HG03439 (cell line): ENCODE measurements at regions not wholly inside any gene's neighbourhood (a gene's known extent, or its start where the extent isn't known, plus 50 kb on each side); places are given as distances from the start of the nearest gene placed in this dataset.

ENCODE experiments used
- ATAC-seq: cut with Tn5 transposase; IDR thresholded peaks from one replicate; pipeline ENCODE4 v1.9.1; 2021; ENCODE audit warnings: mild to moderate bottlenecking, moderate library complexity; ENCODE audit not compliant: unreplicated experiment

DNA sequence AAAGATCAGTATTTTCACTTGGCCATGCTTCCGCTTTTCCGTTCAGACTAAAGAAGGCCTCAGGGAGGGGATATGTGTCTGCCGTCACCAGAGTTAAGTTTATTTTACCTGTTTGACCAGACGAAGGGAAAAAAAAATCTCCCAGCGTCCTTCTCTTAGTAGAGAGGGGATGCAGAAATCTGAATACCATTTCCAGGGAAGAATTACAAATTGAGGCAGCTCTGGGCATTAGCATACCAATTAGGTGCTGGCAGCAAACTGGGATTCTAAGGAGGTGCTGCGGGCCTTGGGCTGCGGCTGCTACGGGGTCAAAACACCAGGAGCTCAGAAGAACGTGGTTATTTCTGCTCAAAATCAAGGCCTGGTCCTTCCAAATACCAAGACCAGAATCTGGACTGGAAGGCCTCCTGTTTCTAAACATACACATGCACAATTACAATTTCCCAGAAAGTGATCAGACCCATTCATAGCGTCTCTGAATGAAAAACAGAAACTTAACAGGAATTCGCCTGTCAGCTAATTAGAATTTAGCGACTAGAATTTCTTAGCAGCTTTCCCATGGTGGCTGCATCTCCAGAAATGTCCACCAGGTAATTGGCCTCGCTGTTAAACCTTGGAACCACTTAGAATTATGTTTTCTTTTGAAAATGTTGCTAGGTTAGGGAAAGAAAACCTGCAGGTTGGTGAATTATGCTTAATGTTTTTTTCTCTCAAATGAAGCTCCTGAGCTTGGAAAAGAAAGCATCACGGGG, 617.0 kb downstream of the VRK1 start:
- no peak for ATAC-seq

DNA sequence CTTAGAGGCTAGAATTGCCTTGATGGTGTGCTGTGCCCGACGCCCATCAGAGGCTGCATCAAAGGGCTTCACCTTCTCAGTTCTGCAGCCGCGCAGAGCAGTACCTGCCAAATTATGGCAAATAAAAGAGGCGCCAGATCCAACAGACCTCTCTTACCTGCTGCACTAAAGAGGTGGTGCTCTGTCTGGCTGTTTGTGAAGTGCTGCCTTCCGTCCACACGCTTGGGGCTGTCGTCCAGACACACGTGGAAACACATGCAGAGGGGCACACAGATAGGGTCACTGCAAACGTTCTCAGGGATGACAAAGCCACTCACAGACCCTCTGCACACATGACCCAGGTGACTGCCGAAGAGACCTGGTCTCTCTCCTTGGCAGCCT, 617.5 kb downstream of the VRK1 start:
- ATAC-seq: no peak

DNA sequence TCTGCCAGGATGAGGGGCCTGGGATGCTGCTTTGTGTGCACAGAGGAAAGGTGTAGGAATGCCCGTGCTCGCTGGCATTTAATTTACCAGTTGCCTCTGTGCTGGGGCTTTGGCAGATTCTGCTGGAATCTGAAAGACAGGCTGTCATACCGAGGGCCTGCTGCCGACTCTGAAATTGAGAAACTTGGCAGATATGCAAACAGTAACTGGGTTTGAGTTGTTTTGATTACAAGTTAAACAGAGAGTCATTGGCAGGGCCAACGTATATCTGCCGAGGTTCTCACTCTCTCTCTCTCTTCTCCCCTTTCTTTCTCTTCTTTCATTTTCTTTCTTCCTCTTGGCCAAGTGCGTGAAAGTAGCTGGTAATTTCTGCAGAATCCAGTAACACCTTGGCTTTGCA, 618.7 kb downstream of the VRK1 start:
- ATAC-seq: no peak

DNA sequence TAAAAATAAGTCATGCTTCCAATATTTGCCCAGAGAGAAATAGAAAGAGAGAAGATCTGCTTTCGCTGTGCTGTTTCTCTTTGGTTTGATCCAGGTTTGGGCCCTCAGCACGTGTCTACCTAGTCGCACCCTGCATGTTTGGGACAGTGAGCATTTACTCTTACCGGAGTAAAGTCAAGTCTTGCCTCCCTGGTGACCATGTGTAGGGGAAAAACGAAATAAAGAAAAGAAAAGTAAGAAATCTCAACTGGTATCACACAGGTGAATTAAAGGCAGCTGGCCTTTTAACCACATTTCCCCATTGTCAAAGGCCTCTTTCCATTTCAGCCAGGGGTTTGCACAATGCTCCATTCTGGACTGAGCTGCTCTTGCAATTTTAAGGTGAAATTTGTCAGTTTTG, 619.4 kb downstream of the VRK1 start:
- no peak for ATAC-seq

DNA sequence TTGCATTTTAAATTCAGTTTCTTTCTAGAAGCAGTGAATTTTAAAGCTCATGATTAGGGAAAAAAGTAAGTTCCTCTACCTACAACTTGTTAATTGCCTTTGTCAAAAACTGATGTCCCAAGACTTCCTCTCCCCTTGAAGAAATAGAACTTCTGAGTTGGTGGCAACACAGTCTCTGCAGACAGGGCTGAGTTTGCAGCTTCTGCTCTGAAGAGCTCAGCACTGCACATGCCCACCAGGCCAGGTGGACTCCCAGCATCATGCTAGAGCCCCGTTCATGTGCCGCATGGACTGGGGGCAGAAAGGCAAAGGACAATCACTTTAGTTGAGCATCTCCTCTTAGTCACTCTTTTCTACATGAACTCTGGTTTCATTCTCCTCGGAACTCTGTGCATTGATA, 620.1 kb downstream of the VRK1 start:
- no peak for ATAC-seq

DNA sequence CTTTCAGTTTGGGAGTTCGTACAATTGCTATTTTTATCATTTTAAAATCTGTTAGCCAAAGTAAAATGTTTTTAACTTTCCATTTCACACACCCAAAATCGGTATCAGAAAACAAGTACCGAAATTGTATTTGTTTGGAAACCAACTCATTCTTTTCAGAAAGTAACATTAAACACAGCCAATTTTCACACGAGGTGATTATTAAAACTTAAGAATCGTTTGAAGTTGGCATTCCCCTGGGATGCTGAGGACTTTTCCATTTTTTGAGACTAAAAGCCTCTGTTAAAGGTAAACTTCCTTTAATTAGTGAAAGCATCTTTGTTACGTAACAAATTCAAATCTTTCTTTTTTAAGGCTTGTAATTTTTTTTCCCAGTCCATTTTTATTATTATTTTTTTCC, 623.0 kb downstream of the VRK1 start:
- ATAC-seq: no peak

DNA sequence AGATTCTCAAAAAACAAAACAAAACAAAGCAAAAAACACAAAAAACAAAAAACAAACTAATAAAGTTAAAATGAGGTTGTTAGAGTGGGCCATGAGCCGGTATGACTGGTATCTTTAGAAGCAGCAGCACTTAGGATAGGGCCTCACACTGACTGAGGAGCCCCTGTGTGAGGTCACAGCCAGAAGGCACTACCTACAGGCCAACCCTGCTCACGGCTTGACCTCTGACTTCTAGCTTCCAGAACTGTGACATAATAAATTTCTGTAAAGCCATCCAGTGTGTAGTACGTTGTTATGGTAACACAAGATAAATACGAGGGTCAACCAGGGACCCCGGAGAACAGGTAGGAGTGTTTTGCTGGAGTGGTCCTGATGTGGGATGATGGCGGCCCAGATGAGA, 629.6 kb downstream of the VRK1 start:
- no peak for ATAC-seq

DNA sequence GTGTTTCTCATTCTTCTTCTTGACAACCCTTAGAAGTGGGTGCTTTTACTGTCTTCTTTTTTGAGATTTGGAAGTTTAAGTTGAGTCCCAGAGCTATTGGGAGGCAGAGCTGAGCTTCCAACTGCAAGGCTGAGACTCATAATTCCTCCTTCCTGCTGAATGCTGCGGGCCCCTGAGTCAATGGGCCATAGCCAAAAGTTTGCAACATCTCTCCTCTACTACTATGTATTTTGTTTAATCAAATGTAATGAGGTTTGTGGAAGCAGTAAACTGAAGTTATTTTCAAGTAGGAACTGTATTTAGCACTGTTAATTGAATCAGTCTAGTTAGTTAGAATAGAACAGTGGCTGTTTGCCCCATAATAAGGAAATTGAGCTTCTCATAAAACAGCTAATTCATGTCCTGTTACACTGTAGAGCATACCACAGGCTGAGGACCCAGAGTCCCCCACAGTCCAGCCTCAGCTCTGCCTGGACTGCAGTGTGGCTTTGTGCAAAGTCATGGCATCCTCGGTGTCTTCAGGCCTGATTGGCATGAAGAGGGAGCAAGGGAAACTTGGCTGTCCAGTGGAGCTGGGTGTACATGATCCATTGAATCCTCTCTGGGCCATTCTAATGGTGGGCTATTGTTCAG, 631.7 kb downstream of the VRK1 start:
- ATAC-seq: no peak

DNA sequence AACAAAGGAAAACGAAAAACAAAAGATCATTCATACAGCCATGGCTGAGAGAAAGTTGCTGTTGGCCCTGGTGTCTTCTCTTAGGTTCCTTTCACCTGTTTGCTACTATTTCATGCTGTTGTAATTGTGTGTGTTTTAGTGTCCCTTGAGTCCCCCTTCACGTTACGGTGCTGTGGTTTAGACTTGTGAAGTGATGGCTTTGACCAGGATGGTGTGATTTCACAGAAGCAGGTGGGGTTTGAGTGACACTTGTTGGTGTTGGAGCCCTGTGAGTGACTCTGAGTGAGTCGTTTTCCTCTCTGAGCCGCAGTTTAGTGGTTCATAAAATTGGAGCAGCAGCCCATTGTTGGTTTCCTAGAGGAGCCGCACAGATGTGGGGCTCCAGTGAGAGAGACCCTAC, 635.4 kb downstream of the VRK1 start:
- no peak for ATAC-seq

DNA sequence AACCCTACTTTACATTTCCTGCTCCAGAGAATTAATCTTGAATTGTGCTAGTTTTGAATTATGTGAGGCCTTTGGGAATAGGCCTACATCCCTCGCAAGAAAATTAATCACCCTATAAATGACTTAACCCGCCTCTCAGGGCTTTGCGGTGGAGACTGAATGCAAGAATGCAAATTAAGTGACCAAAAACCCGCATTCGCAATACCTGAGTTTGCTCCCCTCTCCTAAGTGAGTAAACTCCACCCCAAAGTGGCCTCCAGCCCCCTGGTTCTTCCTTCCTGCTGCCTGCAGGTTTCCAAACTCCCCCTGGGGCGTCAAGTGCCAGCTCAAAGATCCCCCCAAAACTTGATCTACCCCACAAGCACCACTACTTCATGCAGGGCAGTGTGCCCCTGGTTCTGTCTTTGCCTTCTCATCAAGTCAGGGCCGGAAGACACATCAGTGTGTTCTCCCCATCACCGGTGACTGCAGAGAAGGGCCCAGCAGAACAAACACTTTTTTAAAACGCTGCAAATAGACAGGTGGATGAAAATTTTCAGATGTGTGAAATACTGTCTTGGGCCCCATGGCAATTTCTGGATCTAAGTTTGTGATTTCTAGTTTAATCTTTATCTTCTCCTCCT, 644.7 kb downstream of the VRK1 start:
- no peak for ATAC-seq

DNA sequence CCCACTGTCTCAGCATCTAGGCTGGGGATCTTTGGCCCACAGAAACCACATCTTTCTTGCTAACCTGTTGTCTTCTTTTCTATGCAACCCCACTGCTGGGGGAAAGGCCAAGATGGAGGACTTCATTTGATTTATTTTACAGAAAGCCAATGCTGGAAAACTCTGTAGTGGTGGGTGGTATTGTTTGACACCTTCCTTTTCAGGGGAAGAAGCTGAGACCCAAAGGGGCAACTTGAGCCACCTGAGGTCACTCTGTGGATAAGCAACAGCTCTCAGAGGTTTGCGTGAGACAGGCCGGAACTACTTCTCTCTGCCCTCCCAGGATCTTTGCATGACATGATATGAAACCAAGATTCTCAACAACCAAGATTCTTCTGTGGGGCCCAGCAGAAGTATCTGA, 645.2 kb downstream of the VRK1 start:
- ATAC-seq: no peak

DNA sequence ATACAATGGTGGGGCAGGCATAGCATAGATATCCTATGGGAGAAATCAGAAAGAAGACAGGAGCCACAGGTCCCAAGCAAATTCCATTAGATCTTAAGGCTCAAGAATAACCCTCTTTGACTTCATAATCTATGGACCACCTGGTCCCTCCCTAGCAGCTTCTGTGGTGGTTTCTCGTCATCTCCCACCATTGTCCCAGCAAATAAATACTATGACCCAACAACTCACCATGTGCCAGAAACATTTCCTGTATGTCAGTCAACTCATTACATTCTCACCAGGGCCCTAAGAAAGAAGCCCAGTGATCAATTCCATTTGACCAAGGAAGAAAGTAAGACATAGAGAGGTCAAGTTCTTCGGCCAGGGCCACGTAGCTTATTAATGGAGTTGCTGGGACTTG, 646.2 kb downstream of the VRK1 start:
- no peak for ATAC-seq

DNA sequence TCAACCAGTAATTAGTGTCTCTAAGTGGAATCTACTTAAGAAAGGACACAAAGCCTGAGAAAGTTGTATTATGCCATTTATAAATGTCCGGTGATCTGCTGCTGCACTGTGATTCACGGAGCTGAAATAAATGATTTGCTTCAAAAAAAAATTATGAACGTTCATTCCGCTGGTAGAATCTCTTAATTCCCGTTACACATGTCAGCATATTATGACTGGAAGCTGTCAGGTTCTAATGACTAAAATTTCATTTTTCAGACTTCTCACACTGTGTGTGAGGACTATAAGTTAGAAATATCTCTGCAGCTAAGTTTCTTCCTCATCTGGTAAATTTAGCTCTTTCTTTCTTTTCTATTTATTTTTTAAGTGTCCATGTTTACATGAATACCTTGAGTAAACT, 647.1 kb downstream of the VRK1 start:
- ATAC-seq: no peak

DNA sequence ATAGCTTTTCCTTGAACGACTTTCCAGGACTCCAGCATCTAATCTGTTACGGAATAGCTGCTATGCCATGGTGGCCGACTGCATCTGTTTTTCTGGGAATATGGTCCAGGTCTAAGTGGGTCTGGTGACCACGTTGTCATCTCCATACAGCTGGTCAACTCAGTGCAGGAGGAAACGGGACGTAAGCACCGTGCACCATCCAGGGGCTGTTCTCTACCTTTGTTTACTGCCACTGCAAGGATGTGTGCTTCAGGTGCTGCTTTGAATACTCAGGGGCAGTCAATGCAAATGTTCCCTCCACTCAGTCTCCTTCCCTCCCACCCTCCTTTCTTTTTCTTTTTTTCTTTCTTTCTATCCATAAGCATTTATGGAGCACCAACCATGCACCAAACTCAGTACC, 648.2 kb downstream of the VRK1 start:
- no peak for ATAC-seq

DNA sequence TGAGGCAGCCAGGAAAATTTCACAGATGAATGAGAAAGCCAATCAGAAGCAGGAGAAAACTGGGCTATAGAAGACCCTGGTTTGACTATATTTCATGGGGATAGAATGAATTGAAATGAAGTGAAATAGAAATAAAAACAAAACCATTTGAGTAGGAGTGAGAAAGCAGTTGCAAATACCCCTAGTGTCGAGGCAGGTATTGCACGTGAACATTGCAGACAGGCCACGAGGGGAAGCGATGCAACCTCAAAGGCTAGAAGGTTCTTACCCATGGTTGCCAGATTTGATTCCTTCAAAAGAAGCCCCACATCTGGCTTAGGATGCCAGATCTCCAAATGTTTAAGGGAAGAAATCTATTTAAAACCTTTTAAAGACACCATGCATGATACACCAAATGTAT, 648.9 kb downstream of the VRK1 start:
- no peak for ATAC-seq

DNA sequence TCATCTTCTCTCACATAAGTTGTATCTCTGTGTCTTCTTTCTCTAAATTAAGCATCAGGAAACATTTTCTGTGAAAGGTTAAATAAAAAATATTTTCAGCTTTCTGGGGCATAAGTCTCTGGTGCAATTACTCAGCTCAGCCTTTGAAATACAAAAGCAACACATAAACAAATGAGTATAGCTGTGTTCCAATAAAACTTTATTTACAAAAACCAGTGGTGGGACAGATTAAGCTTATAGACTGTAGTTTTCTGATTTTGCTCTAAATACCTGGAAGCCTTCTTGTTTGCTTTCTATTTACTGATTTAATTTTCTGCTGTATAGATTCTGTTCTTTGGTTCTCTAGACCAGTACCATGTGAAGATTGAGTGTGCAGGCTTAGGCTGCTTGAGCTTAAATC, 655.1 kb downstream of the VRK1 start:
- ATAC-seq: no peak

DNA sequence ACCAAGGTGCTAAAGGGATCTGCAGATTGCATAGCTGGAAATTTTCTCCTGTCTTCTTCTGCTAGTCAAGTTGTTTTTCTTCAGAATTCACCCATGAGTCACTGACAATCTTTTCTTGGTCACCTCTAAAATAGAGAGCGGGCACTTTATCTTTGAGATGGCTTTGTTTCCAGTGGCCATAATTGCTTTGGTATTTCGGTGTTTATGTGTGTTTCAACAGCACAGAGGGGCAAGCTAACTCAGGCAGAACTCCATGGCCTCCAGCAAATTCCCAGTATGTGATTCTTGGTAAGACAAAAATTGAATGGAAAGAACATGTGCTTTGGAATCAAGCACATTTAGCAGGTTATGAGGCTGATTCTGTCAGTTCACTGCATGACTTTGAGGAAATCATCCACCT, 656.8 kb downstream of the VRK1 start:
- no peak for ATAC-seq

DNA sequence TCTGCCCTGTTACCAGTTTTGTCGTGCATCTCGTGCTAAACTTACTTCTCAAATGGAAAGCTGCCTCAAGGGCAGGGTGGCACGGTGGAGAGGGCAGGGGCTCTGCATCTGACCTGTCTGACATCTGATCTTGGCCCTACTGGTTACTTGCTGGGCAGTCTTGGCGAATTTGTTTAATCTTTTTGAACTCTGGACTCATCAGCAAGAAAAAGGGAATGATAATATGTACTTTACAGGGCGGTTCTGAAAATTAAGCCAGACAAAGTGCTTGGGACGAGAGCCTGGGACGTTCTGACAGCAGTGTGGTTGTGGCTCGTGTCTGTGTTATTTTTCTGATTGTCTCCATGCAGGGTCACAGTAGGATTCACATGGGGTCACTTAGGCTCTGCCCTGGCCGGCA, 659.3 kb downstream of the VRK1 start:
- ATAC-seq: no peak

DNA sequence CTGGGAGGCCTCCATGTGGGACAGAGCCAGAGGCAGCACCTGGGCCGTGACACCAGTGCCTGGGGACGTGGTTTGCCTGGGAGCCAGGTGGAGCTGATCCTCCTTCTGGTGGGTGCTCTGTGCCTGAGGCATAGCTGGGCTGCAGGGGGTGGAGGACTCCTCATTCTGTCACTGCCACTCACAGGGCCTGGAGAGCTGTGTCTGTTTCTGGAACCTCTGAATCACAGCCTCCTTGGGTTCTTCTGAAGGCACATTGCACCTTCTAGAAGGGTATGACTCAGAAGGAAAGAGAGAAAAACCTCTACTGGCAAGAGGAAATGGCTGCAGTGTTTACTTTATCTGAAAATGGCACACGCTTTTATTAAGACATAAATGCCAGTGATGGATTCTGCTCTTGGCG, 659.8 kb downstream of the VRK1 start:
- no peak for ATAC-seq

DNA sequence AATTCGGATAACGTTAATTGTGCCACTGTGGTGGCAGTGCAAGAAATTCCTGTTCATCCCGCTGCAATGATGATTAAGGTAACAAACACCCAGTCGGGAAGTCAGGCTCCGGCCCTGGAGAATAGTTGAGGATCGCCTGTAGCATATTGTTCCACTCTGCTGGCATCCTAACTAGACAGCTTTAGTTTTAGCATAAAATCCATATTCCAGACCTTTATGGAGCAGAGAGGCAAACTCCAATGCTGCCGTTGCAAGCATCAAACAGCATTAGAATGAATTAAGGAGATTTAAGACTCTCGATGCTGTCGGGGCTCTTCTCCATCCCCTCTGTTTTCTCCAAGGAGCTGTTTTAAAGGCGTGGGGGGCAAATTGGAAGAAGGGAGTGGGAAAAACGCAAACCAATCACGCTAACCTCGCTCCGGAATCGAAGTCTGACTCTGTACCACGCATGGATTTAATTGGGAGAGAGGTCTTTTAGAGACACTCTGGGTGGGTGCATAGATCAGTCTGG, 660.4 kb downstream of the VRK1 start:
- no peak for ATAC-seq

DNA sequence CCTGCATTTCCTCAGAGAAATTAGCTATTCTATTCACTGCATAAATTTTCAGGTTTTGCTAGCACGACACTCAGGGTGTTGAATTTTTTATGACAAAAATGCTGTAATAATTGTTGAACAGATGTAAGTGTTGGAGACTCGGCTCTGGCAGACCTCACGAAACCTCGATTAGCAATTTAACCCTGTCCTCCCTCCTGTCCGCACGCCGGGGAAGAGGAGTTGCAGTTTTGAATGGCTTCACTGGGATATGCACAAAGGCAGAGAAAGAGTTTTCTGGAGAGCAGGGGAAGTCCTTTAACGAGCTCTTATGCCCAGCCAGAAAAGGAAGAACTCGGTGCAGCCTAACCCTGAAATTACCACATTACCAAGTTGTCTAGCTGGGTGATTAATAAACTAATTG, 661.1 kb downstream of the VRK1 start:
- ATAC-seq: no peak
